ENCODE measurements at regions not wholly inside any gene's neighbourhood (a gene's known extent, or its start where the extent isn't known, plus 50 kb on each side); places are given as distances from the start of the nearest gene placed in this dataset.

DNA sequence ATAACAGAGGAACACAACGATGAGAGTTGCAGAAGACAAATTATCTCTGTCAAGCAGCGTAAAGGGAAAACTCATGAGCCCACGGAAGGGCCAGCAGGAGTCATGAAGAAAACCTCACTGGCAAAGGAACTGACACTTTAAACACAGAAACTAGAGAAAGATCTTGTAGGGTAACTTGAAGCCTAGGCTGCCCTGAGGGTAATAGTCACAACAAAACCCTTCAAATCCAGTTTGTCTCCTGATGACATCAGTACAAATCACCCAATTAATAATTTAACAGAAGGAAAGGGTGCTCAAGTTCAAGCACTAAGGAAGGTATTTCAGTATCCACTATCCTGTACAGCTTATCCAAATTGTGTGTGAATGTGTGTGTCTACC, 549.1 kb downstream of the MTRR start:
- Histone ChIP-seq H3K4me1 (ENCODE audit: control insufficient read depth, insufficient read depth, low read length) (no peaks in the 10 kb centered on the region), H3K4me3 (ENCODE audit: low read length) (no peak overlapping the region), H3K9me3 (ENCODE audit: control insufficient read depth, low read length) (no peaks in the 10 kb centered on the region), H3K36me3 (ENCODE audit: control insufficient read depth, insufficient read depth, low read length) (no peaks in the 10 kb centered on the region), H3K27me3 (ENCODE audit: control insufficient read depth, insufficient read depth, low read length) (no peaks in the 10 kb centered on the region), H3K9ac (ENCODE audit: low read length) (no peak overlapping the region)

DNA sequence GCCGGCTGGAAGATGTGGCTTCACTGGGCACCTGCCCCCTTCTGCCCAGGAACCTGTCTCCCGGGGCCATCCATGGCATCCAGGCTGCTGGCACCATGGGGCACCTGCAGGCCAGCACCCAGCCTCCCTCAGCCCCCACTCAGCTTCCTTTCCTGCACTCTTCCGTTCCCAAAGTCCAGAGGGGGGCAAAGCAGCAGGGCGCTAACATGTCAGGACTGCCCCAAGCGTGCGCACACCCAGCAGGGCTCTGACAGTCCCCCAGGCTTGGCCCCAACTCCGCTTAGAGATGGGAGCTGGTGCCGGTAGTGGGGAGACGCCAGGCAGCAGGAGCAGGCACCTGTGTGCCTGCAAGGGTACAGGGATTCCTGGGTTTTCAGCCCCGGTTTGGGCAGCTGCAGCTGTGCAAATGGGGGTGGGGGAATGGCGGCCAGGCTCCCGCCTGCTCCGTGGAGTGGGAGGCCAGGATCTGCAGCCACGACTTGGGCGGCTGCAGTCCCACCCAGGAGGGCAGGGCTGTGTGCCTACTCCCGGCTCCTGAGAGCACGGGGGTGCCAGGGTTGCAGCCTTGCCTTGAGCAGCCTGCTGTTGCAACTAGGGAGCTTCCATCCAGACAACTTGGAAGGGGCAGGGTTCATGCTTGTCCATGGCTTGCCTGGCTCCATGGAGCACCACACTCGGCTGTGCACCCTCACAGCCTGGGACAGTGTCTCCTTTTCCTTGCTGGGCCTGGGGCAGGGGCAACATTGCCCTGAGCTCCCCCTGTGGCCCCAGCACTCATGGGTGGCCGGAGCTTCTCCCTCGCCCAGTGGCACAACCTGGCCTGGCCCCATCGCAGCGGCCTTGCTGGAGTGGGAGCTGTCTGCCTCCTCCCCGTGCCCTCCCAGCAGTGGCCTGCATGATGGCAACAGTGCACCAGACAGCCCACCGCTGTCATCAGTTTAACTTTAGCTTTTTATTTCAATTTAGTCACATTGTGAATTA, 561.1 kb downstream of the MTRR start:
- H3K4me3 ChIP-seq (ENCODE audit: low read length), result no peak overlapping the region
- no peak overlapping the region for H3K9ac ChIP-seq (ENCODE audit: low read length)
- no peaks in the 10 kb centered on the region for H3K4me1 ChIP-seq (ENCODE audit: control insufficient read depth, insufficient read depth, low read length)
- no peaks in the 10 kb centered on the region for H3K36me3 ChIP-seq (ENCODE audit: control insufficient read depth, insufficient read depth, low read length)
- no peaks in the 10 kb centered on the region for H3K27me3 ChIP-seq (ENCODE audit: control insufficient read depth, insufficient read depth, low read length)
- no peaks in the 10 kb centered on the region for H3K9me3 ChIP-seq (ENCODE audit: control insufficient read depth, low read length)

DNA sequence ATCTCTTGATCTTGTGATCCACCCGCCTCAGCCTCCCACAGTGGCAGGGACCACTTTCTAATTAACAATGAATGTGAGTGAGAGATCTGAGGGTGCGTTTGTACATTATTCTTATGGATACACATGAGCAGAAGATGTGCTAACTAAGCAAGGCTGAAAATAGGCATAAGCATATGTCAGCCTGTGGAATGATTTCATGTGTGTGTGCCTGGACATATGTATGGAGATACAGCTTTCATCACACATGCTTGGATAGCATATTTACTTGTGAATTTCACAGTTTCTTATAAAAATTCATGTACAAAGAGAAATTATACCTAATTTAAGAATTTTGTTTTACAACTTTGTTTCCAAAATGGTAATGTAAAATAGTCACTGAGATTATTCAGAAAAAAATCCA, 565.6 kb downstream of the MTRR start:
- Histone ChIP-seq H3K4me1 (ENCODE audit: control insufficient read depth, insufficient read depth, low read length) (no peaks in the 10 kb centered on the region), H3K4me3 (ENCODE audit: low read length) (no peak overlapping the region), H3K27me3 (ENCODE audit: control insufficient read depth, insufficient read depth, low read length) (no peaks in the 10 kb centered on the region), H3K36me3 (ENCODE audit: control insufficient read depth, insufficient read depth, low read length) (no peaks in the 10 kb centered on the region), H3K9ac (ENCODE audit: low read length) (no peak overlapping the region), H3K9me3 (ENCODE audit: control insufficient read depth, low read length) (no peaks in the 10 kb centered on the region)

DNA sequence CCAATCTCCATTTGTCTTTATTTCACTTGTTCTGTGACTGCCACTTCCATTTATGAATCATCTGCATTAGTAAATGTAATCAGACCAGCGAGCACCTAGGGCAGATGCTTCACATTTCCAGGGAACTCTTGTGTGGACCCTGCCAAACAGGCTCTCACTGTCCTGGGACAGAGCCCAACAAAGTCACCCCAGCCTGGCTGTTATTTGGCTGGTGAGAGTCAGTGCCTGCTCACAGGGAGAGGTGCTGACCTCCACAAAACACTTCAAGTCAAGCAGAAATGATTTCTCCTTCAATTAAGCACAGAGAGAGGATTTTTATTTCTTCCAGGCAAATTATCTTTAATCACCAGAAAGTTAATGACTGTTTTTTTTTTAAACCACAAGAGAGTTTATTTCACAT, 568.0 kb downstream of the MTRR start:
- H3K9me3 ChIP-seq (ENCODE audit: control insufficient read depth, low read length), result no peaks in the 10 kb centered on the region
- no peaks in the 10 kb centered on the region for H3K4me1 ChIP-seq (ENCODE audit: control insufficient read depth, insufficient read depth, low read length)
- H3K36me3 ChIP-seq (ENCODE audit: control insufficient read depth, insufficient read depth, low read length), result no peaks in the 10 kb centered on the region
- H3K27me3 ChIP-seq (ENCODE audit: control insufficient read depth, insufficient read depth, low read length), result no peaks in the 10 kb centered on the region
- H3K9ac ChIP-seq (ENCODE audit: low read length), result no peak overlapping the region
- H3K4me3 ChIP-seq (ENCODE audit: low read length), result no peak overlapping the region

DNA sequence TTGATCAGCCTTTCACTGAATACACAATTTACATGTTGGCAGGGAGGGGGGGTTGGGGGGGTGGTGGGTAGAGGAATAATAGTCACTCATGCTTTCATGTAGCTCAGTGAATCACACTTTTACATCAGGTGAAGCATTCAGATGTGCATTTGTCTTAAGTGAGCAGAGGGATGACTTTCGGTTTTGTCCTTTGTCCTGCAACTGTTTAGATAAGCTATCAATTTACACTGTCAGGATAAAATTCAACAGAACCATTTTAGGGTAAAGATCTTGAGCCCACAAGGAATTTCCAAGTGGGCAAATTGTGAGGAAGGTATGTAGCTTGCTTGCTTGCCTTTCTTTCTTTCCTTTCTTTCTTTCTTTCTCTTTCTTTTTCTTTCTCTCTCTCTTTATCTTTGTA, 576.2 kb downstream of the MTRR start:
- no peaks in the 10 kb centered on the region for H3K36me3 ChIP-seq (ENCODE audit: control insufficient read depth, insufficient read depth, low read length)
- H3K9me3 ChIP-seq (ENCODE audit: control insufficient read depth, low read length), result no peaks in the 10 kb centered on the region
- H3K27me3 ChIP-seq (ENCODE audit: control insufficient read depth, insufficient read depth, low read length), result no peaks in the 10 kb centered on the region
- H3K4me1 ChIP-seq (ENCODE audit: control insufficient read depth, insufficient read depth, low read length), result no peaks in the 10 kb centered on the region
- H3K4me3 ChIP-seq (ENCODE audit: low read length), result no peak overlapping the region
- no peak overlapping the region for H3K9ac ChIP-seq (ENCODE audit: low read length)

DNA sequence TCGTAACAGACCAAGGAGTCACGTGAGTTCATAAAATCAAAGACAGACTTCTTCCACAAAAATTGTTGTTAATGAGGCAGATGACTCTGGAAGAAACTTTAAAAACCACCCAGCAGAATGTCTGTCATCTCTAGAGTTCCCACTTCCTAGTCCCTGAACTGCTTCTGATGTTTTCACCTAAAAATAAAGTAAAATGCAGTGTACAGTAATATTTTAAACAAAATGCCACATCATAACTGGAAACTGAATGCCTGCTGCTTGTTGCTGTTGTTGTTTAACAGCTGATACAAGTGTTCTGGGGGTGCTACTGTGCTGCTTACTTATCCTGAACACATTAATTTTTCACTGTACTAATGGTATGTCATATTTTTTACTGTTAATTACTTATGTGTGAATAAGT, 577.2 kb downstream of the MTRR start:
- Histone ChIP-seq H3K4me3 (ENCODE audit: low read length) (no peak overlapping the region), H3K27me3 (ENCODE audit: control insufficient read depth, insufficient read depth, low read length) (no peaks in the 10 kb centered on the region), H3K9ac (ENCODE audit: low read length) (no peak overlapping the region), H3K4me1 (ENCODE audit: control insufficient read depth, insufficient read depth, low read length) (no peaks in the 10 kb centered on the region), H3K9me3 (ENCODE audit: control insufficient read depth, low read length) (no peaks in the 10 kb centered on the region), H3K36me3 (ENCODE audit: control insufficient read depth, insufficient read depth, low read length) (no peaks in the 10 kb centered on the region)

DNA sequence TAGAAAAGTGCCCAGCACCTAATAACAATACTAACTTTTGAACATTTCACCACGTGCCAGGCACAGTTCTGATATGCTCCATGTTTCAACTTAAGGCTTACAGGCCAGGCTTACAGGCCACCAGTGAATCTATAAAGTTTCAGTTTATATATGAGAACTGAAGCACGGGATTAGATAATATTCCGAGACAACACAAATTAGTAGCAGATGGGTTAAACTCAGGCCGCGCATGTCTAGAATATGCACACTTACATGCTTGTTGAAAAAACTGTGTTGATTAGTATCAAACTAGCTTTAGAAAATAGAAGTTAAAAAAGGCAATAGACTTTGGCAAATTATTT, 587.9 kb downstream of the MTRR start:
- no peaks in the 10 kb centered on the region for H3K9me3 ChIP-seq (ENCODE audit: control insufficient read depth, low read length)
- no peaks in the 10 kb centered on the region for H3K4me1 ChIP-seq (ENCODE audit: control insufficient read depth, insufficient read depth, low read length)
- H3K36me3 ChIP-seq (ENCODE audit: control insufficient read depth, insufficient read depth, low read length), result no peaks in the 10 kb centered on the region
- H3K4me3 ChIP-seq (ENCODE audit: low read length), result no peak overlapping the region
- no peaks in the 10 kb centered on the region for H3K27me3 ChIP-seq (ENCODE audit: control insufficient read depth, insufficient read depth, low read length)
- no peak overlapping the region for H3K9ac ChIP-seq (ENCODE audit: low read length)

DNA sequence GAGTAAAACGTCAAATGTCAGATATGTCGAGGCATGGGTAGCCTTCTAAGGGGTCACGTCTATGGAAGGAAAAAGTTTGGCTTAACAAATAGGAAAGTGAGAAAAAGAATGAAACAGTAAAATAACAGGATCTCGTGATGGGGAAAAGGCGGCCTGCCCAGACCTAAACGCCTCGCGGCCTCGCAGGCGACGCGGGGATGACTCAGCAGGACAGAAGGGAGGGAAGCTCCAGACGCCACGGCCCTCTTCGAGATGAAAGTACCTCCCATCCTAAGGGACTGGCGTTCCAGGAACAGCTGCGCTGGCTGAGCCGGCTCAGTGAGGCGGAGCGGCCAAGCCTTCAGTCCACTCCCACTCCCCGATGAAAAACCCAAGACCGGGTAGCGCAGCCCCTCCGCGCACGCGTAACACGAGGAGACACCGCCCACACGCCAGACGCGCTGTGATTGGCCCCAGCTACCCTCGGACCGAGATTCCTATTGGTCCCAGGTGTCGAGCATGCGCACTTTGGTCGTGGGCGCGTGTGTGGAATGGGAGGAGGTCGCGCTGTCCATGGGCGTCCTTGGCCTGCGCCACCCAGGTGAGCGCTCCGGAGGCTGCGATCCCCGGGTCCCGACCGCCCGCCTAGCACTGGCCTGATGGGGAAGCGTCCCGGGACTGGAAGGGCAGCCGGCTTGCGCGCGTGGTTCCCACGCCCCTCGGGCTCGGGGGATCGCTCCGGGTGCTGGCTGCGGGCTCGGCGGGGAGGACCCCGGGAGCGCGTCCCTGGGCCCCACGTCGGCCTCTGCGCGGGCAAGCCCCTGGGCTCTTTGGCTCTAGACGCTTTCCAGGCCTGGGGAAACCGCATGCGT, 588.5 kb downstream of the MTRR start:
- Histone ChIP-seq H3K9ac (ENCODE audit: low read length) (peak overlapping the region; percentile 73), H3K4me3 (ENCODE audit: low read length) (peak overlapping the region; percentile 60), H3K4me1 (ENCODE audit: control insufficient read depth, insufficient read depth, low read length) (no peaks in the 10 kb centered on the region), H3K9me3 (ENCODE audit: control insufficient read depth, low read length) (no peaks in the 10 kb centered on the region), H3K27me3 (ENCODE audit: control insufficient read depth, insufficient read depth, low read length) (no peaks in the 10 kb centered on the region), H3K36me3 (ENCODE audit: control insufficient read depth, insufficient read depth, low read length) (no peaks in the 10 kb centered on the region)

DNA sequence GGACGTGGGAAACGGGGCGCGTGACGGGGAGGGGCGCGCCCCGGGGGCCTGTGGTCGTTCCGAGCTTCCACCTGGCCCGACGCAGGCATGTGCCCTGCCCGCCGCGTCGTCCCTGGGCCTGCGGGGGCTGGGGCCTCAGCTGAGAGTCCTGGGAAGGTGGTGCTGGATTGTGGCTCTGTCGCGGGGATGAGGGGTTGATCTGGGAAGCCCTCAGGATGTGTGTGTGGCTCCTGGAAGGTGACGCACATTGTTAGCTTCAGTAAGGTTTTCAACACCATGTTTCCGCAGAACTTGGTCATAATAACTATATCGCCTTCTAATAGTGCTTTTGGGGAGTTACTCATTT, 589.1 kb downstream of the MTRR start:
- no peaks in the 10 kb centered on the region for H3K36me3 ChIP-seq (ENCODE audit: control insufficient read depth, insufficient read depth, low read length)
- no peaks in the 10 kb centered on the region for H3K27me3 ChIP-seq (ENCODE audit: control insufficient read depth, insufficient read depth, low read length)
- peaks cover under 1% of the 10 kb centered on the region for H3K4me1 ChIP-seq (ENCODE audit: control insufficient read depth, insufficient read depth, low read length)
- H3K9me3 ChIP-seq (ENCODE audit: control insufficient read depth, low read length), result no peaks in the 10 kb centered on the region
- H3K9ac ChIP-seq (ENCODE audit: low read length), result peak overlapping the region; percentile 73
- peak overlapping the region; percentile 60 for H3K4me3 ChIP-seq (ENCODE audit: low read length)

DNA sequence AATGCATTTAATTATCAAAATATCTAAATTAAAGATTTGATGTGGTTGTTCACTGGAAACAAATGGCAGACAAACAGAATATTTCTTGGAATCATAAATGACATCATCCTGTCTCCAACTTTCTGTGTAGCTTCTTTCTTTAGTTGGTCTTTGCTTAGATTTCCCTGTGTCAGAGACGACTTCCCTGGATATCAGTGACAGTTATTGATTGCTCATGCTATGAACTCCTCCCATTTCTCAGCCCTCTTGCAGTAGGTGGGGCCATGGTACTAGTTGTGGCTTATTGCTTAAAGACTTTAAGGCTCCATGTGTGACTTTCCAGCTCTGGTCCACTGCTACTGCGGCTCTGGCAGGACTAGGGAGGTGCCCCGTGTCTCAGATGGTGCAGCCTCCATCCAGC, 592.6 kb downstream of the MTRR start:
- Histone ChIP-seq H3K27me3 (ENCODE audit: control insufficient read depth, insufficient read depth, low read length) (no peaks in the 10 kb centered on the region), H3K36me3 (ENCODE audit: control insufficient read depth, insufficient read depth, low read length) (no peaks in the 10 kb centered on the region), H3K9me3 (ENCODE audit: control insufficient read depth, low read length) (no peaks in the 10 kb centered on the region), H3K9ac (ENCODE audit: low read length) (no peak overlapping the region), H3K4me3 (ENCODE audit: low read length) (peak overlapping the region; percentile 28), H3K4me1 (ENCODE audit: control insufficient read depth, insufficient read depth, low read length) (peaks cover 16% of the 10 kb centered on the region)

DNA sequence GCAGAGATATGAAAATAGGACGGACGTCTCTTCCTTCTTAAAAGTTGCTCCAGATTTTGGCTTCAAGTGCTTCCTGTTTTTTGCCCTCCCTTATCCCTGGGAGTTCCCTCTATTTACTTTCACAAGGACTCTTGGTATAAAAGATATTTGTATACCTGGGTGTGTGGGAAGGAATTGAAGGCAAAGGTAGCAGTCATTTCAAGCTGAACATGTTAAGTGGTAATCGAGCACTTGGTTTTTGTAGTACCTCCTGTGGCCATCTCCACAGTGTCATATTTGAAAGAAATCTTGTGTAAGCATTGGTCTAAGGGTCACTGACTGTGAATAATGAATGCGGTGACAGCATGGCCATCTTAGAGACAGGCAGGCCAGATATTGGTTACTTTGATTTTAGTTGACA, 593.6 kb downstream of the MTRR start:
- H3K36me3 ChIP-seq (ENCODE audit: control insufficient read depth, insufficient read depth, low read length), result no peaks in the 10 kb centered on the region
- peaks cover 16% of the 10 kb centered on the region for H3K4me1 ChIP-seq (ENCODE audit: control insufficient read depth, insufficient read depth, low read length)
- H3K27me3 ChIP-seq (ENCODE audit: control insufficient read depth, insufficient read depth, low read length), result no peaks in the 10 kb centered on the region
- H3K9me3 ChIP-seq (ENCODE audit: control insufficient read depth, low read length), result no peaks in the 10 kb centered on the region
- no peak overlapping the region for H3K4me3 ChIP-seq (ENCODE audit: low read length)
- peak overlapping the region; percentile 41 for H3K9ac ChIP-seq (ENCODE audit: low read length)

DNA sequence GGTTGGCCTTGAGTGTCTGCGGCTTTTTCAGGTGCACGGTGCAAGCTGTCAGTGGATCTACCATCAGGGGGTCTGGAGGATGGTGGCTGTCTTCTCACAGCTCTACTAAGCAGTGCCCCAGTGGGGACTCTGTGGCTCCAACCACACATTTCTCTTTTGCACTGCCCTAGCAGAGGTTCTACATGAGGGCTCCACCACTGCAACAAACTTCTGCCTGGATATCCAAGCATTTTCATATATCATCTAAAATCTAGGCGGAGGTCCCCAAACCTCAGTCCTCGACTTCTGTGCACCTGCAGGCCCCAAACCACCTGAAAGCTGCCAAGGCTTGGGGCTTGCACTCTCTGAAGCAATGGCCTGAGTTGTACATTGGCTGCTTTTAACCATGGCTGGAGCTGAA, 601.5 kb downstream of the MTRR start:
- Histone ChIP-seq H3K36me3 (ENCODE audit: control insufficient read depth, insufficient read depth, low read length) (no peaks in the 10 kb centered on the region), H3K4me1 (ENCODE audit: control insufficient read depth, insufficient read depth, low read length) (no peaks in the 10 kb centered on the region), H3K27me3 (ENCODE audit: control insufficient read depth, insufficient read depth, low read length) (no peaks in the 10 kb centered on the region), H3K9ac (ENCODE audit: low read length) (no peak overlapping the region), H3K9me3 (ENCODE audit: control insufficient read depth, low read length) (peaks cover 11% of the 10 kb centered on the region), H3K4me3 (ENCODE audit: low read length) (no peak overlapping the region)
